GM19455 (cell line): ENCODE measurements at regions not wholly inside any gene's neighbourhood (a gene's known extent, or its start where the extent isn't known, plus 50 kb on each side); places are given as distances from the start of the nearest gene placed in this dataset.
"Not testable (repeated sequence)": the region's sequence is repeated elsewhere in the genome, so short reads cannot be mapped to it uniquely, and the experiment has no call there.

Experiments used
- ATAC-seq: cut with Tn5 transposase; IDR thresholded peaks from one replicate; pipeline ENCODE4 v1.9.1; 2021; ENCODE audit not compliant: unreplicated experiment

- no peak for ATAC-seq
These were observed 145.2 kb upstream of the KRR1 start for GRCh38 chr12:75656648-75657047.

- ATAC-seq, result no peak
These were observed 144.8 kb upstream of the KRR1 start for GRCh38 chr12:75656210-75656609.

GRCh38 chr12:75655315-75655806, 144.0 kb upstream of the KRR1 start:
- no peak for ATAC-seq

GRCh38 chr12:75651342-75651695, 139.9 kb upstream of the KRR1 start:
- ATAC-seq, result no peak

GRCh38 chr12:75650595-75651341, 139.4 kb upstream of the KRR1 start:
- ATAC-seq, result no peak

GRCh38 chr12:75650100-75650499, 138.7 kb upstream of the KRR1 start:
- ATAC-seq, result no peak

- ATAC-seq, result no peak
These were observed 137.4 kb upstream of the KRR1 start for GRCh38 chr12:75648856-75649255.

- no peak for ATAC-seq
These were observed 135.2 kb upstream of the KRR1 start for GRCh38 chr12:75646329-75647210.

GRCh38 chr12:75644472-75645072, 133.2 kb upstream of the KRR1 start:
- ATAC-seq, result no peak

- not testable (repeated sequence) for ATAC-seq
These were observed 131.7 kb upstream of the KRR1 start for GRCh38 chr12:75643119-75643518.

GRCh38 chr12:75642226-75642625, 130.8 kb upstream of the KRR1 start:
- ATAC-seq, result no peak

GRCh38 chr12:75641031-75641780, 129.8 kb upstream of the KRR1 start:
- peak; percentile 99 for ATAC-seq

- ATAC-seq, result no peak
These were observed 127.4 kb upstream of the KRR1 start for GRCh38 chr12:75638792-75639191.

GRCh38 chr12:75636607-75637006, 125.2 kb upstream of the KRR1 start:
- ATAC-seq, result no peak

GRCh38 chr12:75635606-75636444, 124.4 kb upstream of the KRR1 start:
- ATAC-seq, result no peak

GRCh38 chr12:75634244-75635222, 123.1 kb upstream of the KRR1 start:
- ATAC-seq, result no peak

- no peak for ATAC-seq
These were observed 122.4 kb upstream of the KRR1 start for GRCh38 chr12:75633789-75634188.

- ATAC-seq, result no peak
These were observed 121.0 kb upstream of the KRR1 start for GRCh38 chr12:75632442-75632841.

- no peak for ATAC-seq
These were observed 120.4 kb upstream of the KRR1 start for GRCh38 chr12:75631831-75632230.
